ENCODE measurements at regions not wholly inside any gene's neighbourhood (a gene's known extent, or its start where the extent isn't known, plus 50 kb on each side); places are given as distances from the start of the nearest gene placed in this dataset.

DNA sequence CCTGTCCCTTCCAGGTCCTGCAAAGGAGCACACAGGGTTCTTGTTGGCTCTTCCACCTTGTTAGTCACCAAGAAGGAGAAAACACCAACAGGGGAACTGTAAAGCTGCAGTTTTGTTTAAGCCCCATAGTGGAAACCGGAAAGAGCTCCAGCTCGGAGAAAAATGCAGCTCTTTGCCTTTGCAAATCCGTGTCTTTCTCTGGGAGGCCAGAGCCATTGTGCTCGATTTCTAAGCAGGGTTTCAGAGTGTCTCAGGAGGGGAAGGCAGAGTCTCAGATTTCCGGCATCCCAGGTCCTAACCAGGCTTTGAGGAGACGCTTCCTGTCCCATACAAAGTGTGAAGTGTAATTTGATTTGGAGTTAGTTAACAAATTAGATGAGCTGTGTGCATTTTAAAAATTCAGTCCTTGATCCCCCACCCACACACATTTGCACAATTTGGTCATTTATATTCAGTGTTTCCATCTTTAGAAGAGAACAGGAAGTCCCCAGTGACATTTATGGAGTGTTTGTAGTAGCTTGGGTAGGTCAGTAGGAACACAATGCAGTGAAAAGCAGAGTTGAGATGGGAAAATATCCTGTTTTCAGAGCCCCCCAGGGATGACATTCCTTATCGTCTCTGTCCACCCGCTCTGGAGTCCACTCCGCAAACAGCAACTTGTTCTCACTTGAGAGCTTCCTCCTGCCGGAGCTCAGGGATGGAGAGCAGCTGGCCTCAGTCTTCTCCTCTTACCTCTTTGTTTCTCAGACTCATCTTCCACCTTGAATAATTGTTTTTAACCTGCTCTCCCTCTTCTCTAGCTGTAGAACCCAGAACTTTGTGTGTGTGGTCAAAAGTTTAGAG is 331.9 kb downstream of the SEC14L1 start:
- in situ Hi-C loops (cut with MboI; ENCODE audit: low sequenced_read_pairs, unreplicated experiment): no loop called here
- TF ChIP-seq, protein P1, sequence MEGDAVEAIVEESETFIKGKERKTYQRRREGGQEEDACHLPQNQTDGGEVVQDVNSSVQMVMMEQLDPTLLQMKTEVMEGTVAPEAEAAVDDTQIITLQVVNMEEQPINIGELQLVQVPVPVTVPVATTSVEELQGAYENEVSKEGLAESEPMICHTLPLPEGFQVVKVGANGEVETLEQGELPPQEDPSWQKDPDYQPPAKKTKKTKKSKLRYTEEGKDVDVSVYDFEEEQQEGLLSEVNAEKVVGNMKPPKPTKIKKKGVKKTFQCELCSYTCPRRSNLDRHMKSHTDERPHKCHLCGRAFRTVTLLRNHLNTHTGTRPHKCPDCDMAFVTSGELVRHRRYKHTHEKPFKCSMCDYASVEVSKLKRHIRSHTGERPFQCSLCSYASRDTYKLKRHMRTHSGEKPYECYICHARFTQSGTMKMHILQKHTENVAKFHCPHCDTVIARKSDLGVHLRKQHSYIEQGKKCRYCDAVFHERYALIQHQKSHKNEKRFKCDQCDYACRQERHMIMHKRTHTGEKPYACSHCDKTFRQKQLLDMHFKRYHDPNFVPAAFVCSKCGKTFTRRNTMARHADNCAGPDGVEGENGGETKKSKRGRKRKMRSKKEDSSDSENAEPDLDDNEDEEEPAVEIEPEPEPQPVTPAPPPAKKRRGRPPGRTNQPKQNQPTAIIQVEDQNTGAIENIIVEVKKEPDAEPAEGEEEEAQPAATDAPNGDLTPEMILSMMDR (IDR thresholded peaks at IDR 0.05; ENCODE audit: borderline replicate concordance, control extremely low read depth, extremely low read depth, insufficient read depth, missing control alignments): no peak
- DNase-seq (ENCODE audit: low spot score): no peak

DNA sequence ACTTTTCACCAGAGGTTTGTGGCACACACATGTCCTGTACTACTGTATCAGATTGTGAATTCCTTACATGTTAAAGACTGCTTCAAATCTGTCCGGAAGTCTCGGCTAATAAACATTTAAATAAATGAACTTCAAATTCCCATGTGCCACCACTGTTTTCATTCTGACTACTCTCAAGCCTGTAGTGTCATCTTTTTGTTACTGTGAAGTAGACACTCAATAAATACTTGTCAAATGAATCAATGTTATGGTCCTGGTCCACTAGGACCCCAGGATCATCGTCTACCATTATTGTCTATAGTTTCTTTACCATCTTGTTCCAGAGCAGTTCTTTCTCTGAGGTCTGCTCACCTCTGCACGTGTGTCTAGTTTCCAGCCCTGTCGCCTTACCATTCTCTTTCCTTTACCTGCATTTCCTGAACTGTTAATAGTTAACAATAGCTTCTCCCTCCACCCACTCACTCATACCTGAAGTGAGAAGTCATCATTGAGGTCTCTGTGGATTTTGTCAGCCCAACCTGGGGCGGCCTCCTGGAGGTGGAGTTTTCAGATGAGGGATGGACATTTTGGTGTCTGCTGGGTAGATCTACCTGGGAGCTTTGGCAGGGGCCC is 333.0 kb downstream of the SEC14L1 start:
- TF ChIP-seq, protein P1 (IDR thresholded peaks at IDR 0.05; ENCODE audit: borderline replicate concordance, control extremely low read depth, extremely low read depth, insufficient read depth, missing control alignments): no peak
- in situ Hi-C loops (cut with MboI; ENCODE audit: low sequenced_read_pairs, unreplicated experiment): no loop called here
- DNase-seq (ENCODE audit: low spot score): no peak

DNA sequence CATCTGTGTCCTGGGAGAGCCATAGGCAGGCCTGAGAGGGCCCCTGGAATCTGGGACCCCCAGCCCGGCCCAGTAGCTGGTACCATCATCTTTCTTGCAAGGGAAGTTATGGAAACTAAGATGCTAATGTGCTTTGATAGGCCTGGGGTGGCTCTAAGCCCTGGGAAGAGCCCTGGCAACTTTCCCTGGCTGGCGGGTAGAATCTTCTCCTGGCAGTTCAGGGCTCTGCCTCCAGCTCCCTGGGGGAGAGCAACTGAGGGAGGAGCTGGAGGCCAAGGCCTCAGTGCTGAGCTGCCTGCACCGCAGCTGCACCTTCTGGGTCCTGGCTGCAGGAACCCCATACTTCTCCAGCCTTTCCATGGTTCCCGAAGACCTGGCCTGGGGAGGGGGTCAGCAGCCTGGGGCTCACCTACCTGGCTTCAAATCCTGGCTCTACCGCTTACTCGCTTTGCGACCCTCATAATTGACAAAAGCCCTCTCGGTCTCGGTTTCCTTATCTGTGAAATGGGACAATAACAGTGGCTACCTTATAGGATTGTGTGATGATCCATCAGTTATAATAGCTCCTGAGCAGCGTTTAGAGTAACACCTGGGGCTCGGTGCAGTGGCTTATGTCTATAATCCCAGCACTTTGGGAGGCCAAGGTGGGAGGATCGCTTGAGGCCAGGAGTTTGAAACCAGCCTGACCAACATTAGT is 333.7 kb downstream of the SEC14L1 start:
- in situ Hi-C loops (cut with MboI; ENCODE audit: low sequenced_read_pairs, unreplicated experiment): no loop called here
- TF ChIP-seq, protein P1 (IDR thresholded peaks at IDR 0.05; ENCODE audit: borderline replicate concordance, control extremely low read depth, extremely low read depth, insufficient read depth, missing control alignments): no peak
- no peak for DNase-seq (ENCODE audit: low spot score)

DNA sequence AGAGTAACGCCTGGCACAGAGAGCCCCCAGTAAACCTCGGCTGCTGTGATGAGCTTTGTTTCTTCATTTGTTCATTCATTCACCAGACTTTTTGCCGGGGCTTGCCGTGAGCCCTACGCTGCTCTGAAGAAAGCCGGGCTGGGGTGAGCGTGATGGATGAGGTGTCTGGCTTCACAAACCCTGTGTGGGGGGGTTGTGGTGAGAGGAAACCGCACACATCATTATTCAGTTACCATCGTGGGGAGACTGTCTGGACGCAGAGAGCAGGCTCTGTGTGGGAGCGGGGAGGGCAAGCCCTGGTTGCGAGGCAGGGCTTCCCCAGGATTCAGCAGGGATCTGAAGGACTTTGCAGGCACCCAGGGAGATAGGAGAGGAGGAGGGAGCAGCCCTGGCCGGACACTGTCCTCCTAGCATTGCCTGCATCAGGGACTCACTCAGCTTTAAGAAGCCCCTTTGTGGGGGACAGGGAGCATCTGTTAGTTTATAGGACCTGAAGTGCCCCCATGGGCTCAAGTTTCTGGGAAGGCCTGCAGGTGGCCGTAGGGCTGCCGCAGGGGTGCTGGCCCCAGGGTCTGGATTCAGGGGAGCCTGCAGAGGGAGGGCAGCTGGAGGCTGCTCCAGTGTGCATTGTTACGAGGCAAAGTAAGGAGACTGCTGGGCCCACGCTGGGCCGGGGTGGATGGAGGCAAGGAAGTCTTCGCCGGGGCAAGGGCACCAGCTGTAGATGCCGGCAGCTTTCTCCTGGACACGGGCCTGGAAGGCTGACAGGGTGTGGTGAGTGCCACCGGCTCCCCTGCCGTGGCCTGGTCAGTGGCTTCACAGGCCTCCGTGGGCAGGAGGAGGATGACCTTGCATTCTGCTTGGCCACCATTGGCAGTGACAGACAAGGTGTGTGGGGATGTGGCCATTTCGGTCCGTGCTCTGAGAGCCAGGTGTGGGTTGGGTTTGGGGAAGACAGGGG is 334.5 kb downstream of the SEC14L1 start:
- in situ Hi-C loops (cut with MboI; ENCODE audit: low sequenced_read_pairs, unreplicated experiment): no loop called here
- DNase-seq (ENCODE audit: low spot score): peak; percentile 64
- TF ChIP-seq, protein P1 (IDR thresholded peaks at IDR 0.05; ENCODE audit: borderline replicate concordance, control extremely low read depth, extremely low read depth, insufficient read depth, missing control alignments): no peak

DNA sequence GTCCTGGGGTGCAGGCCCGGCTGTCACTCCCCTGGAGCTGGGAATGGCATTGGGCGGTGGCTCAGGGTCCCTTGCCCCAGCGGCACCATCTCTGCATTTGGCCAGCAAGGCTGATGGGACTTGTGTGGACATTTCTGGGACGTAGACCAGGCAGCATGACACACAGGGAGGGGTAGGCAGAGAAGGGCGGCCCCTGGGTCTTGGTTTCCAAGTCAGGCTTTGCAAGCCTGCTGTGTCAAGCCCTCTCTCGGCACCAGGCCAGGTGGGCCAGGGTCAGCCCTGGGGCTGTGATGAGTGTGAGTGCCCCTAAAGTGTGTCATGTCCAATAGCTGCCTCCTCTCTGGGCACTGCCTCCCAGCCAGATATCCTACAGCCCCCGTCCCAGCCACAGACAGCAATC is 335.2 kb downstream of the SEC14L1 start:
- TF ChIP-seq, protein P1 (IDR thresholded peaks at IDR 0.05; ENCODE audit: borderline replicate concordance, control extremely low read depth, extremely low read depth, insufficient read depth, missing control alignments): no peak
- in situ Hi-C loops (cut with MboI; ENCODE audit: low sequenced_read_pairs, unreplicated experiment): no loop called here
- DNase-seq (ENCODE audit: low spot score): no peak

DNA sequence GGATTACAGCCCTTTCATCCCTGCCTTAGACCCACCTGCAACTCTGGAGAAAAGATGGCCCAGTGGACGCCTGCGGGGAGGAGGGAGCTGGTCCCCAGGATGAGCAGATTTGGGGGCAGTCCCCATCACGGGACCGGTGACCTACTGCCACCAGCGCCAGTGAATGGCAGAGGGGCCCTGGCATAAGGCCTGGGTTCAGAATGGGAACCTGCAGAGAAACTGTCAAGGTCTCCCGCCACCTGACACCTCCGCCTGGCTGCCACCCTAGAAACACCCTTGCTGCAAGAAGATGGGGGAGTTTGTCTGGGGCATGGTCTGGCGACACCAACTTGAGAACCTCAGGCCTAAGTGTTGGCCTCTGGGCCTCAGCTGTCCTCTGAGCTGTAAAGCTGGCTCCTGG is 335.7 kb downstream of the SEC14L1 start:
- TF ChIP-seq, protein P1 (IDR thresholded peaks at IDR 0.05; ENCODE audit: borderline replicate concordance, control extremely low read depth, extremely low read depth, insufficient read depth, missing control alignments): no peak
- in situ Hi-C loops (cut with MboI; ENCODE audit: low sequenced_read_pairs, unreplicated experiment): no loop called here
- no peak for DNase-seq (ENCODE audit: low spot score)
